HG02885 (cell line): ENCODE measurements at regions not wholly inside any gene's neighbourhood (a gene's known extent, or its start where the extent isn't known, plus 50 kb on each side); places are given as distances from the start of the nearest gene placed in this dataset.

Source experiments
- ATAC-seq: cut with Tn5 transposase; IDR thresholded peaks from one replicate; pipeline ENCODE4 v1.9.1; 2021; ENCODE audit warnings: mild to moderate bottlenecking; ENCODE audit not compliant: unreplicated experiment, poor library complexity

GRCh38 chr18:57991552-57991951 is 52.5 kb upstream of the NEDD4L start:
- ATAC-seq, result no peak

DNA sequence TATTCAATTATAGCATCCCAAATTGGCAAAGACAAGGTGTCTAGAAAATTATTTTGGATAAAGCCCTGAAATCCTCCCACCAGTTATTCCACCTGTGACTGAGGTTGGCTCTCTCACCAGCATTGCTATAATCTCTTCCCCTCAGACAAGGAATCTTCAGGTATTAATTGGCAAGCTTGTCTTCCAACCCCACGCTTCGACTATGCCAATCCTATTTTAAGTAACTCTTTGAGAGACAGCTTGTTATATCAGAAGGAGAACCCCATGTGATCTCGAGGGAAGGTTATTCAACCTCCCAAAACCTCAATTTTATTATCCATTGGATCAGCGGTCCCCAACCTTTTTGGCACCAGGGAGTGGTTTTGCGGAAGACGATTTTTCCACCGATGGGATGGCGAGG is 54.5 kb upstream of the NEDD4L start:
- ATAC-seq, result no peak

GRCh38 chr18:57984490-57985115 is 59.4 kb upstream of the NEDD4L start:
- ATAC-seq, result no peak

DNA sequence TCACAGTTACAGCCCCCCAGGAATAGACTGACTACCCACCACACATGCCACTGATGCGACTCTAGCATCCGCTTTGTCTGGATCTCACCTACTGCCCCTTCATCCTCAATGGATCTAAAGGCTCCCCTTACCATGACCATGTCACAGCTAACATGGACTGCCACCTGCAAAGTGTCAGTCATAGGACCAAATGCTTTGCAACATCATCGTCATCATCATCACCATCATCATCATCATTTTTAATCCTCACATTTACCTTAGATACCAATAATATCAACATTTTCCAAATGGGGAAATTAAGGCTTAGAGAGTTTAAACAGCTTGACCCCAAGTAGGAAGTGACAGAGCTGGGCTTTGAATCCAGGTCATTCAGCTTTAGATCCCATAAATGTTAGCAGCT is 60.1 kb upstream of the NEDD4L start:
- ATAC-seq, result no peak

GRCh38 chr18:57983472-57983871 is 60.6 kb upstream of the NEDD4L start:
- ATAC-seq, result no peak

DNA sequence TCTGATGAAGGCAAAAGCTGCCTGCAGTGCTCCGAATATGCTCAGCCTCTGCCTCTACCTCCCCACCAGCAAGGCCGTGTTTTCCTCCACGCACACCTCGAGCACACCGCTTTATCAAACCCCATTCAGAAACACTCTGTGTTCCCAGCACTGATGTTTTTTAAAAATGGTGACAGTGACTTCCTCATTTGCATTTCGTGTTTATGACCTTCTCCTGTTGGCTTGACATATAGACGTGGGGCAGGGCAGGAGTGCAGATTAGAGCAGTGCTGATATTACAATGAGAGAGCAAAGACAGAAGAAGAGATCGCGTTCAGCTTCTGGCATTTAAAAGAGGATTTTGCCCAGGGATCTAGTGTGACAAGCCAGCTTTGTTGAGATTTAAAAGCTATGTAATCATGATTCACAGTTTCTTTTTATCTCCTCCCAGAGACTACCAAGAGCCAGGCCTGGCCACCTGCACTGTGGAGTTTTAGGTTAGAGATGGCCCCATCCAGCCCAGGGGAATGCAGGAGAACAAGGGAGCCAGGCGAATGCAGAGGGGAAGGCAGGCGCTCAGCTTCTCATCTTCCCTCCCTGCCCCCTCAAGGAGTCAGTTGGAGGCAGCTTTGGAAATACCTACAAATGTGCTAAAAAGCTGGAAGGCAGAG is 61.5 kb upstream of the NEDD4L start:
- no peak for ATAC-seq

- ATAC-seq, result no peak
Observed at GRCh38 chr18:57981308-57982028, 62.6 kb upstream of the NEDD4L start.

GRCh38 chr18:57980573-57981307 is 63.3 kb upstream of the NEDD4L start:
- no peak for ATAC-seq

GRCh38 chr18:57976230-57976773 is 67.7 kb upstream of the NEDD4L start:
- no peak for ATAC-seq

- no peak for ATAC-seq
Observed at GRCh38 chr18:57975805-57976204, 68.2 kb upstream of the NEDD4L start.

DNA sequence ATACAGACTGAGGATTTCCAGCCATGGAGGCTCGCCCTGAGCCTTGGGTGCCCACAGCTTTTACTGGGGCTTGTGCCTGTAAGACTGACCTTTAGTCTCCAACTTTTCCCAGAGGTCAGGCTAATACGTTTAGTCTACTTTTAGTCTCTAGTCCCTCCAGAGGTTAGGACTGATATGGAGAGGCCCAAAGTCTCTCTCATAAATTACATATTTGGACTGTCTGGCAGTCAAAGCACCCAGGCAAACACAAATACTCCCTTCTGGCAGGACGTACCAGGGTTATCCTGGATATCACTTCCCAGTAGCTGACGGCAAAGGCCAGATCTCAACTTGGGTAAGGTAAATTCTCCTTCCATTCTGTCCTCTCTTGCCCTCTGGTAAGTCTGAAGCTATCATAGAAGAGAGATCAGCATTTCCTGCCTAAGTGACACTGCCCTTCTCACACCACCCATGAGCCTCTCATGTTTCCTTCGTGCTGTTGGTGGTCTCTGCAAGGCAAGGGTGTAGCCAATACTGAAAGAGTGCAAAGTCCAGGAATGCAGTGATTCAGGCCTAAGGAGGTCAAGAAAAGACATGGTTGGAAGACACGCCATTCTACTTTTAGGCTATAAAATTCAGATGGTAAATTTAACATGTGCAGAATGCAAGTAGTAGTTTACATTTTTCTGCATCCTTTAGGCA is 69.3 kb upstream of the NEDD4L start:
- ATAC-seq, result no peak

GRCh38 chr18:57973889-57974288 is 70.1 kb upstream of the NEDD4L start:
- ATAC-seq, result no peak

GRCh38 chr18:57970356-57971095 is 73.5 kb upstream of the NEDD4L start:
- ATAC-seq, result no peak

- no peak for ATAC-seq
Observed at GRCh38 chr18:57969824-57970223, 74.2 kb upstream of the NEDD4L start.

DNA sequence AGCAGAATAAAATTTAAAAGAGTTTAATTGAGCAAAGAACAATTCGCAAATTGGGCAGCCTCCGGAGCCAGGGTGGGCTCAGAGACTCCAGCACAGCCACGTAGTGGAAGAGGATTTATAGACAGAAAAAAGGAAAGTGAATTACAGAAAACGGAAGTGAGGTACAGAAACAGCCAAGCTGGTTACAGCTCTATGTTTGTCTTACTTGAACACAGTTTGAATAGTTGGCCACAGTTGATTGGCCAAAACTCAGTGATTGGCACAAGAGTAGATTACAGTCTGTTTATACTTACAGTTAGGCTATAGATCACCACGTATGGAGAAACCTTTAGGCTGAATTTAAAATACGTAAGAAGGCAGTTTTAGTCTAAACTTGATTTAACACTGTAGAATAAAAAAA is 78.8 kb upstream of the NEDD4L start:
- no peak for ATAC-seq

DNA sequence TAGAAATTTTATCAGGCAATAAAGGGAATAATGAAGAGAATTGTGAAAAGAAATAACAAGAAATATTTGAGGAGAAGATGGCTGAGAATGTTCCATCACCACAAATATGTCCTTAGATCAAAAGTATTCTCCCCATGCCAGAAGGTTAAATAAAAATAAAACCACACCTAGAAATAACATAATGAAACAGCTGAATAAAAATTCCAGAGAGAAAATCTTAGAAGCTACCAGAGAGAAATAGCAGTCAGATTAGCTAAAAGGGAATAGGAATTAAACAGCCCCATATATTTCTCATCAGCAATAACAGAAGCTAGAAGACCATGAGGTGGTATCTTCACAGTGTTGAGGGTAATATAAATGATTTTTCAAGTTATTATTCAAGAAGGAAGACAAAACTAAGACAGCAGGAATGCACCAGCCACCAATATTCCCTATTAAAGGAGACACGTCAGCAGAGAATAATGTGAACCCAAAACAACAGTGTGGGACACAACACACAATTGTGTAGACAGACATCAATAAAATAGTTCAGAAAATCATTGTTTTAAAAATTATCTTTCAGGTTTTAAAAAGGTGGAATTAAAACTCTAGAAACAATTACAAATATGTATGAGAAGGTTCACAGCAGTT is 82.0 kb upstream of the NEDD4L start:
- no peak for ATAC-seq

DNA sequence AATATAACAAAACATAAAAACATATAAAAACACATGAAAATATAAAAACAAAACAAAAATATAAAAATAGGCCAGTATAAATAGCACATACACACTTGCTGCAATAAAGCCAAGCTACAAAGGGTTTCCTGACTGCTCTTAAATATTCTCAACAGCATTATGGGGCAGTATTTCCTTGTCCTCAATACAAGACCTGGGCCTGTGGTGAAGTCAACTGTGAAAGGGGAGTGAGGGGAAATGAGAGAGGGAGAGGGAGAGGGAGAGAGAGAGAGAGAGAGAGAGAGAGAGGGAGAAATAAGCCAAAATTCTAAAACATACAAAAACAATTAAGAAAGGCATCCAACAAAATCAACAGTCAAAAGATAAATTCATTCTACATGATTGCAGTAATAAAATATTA is 82.6 kb upstream of the NEDD4L start:
- no peak for ATAC-seq

- no peak for ATAC-seq
Observed at GRCh38 chr18:57959278-57959677, 84.7 kb upstream of the NEDD4L start.

DNA sequence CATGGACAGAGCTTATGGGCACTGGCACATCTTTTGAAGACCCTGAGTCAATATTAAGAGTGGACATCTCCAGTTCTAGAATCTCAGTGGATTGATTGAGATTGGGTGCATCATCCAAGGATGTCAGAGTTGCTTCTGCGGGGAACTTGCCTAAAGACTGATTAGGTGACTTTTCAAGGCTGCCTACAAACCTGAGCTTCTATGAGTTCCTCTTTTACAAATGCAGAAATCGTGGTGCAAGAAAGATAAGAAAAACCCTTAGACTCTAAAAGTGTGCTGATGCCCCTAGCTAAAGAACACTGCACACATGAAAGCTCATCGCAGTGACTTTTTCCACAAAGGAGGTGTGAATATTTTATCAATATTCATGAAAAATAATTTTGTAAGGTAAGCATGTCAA is 86.8 kb upstream of the NEDD4L start:
- no peak for ATAC-seq
